Fibroblast of pulmonary artery (primary cell): ENCODE measurements at regions not wholly inside any gene's neighbourhood (a gene's known extent, or its start where the extent isn't known, plus 50 kb on each side); places are given as distances from the start of the nearest gene placed in this dataset.
A peak's percentile ranks its signal among the peaks of the same experiment; 100 is the strongest.

Experiments used
- DNase-seq: peaks from one replicate; pipeline ENCODE4 v3.0.0-alpha.2; 2010; ENCODE audit warnings: low read depth
- H3K4me3 ChIP-seq: replicated peaks from 2 replicates; pipeline ENCODE4 v1.5.1; 2011; ENCODE audit warnings: low read depth, mild to moderate bottlenecking, control low read depth, low read length, moderate library complexity
- TF ChIP-seq, protein P1 (sequence below): IDR thresholded peaks from 2 replicates; pipeline ENCODE4 v1.5.1; 2011; ENCODE audit warnings: mild to moderate bottlenecking, control low read depth, low read length, inconsistent platforms; ENCODE audit errors: missing control alignments

DNA sequence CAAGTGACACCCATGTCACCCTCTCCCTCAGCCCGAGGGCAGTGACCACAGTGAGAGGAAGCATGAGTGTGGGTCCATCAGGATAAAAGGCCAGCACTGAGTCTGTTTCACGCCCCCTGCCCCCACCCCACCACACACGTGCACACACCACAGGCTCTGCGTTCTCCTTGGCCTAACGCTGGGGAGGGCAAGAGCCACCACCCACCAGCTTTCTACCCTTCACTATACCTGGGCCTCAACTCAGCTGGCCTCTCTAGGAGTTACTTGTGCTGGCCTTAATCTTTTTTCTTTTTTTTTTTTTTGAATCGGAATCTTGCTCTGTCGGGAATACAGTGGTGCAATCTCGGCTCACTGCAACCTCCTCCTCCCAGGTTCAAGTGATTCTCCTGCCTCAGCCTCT is 140.5 kb downstream of the ZFP36L2 start:
- no peak overlapping the region for H3K4me3 ChIP-seq
- no peak for DNase-seq
- TF ChIP-seq, protein P1, sequence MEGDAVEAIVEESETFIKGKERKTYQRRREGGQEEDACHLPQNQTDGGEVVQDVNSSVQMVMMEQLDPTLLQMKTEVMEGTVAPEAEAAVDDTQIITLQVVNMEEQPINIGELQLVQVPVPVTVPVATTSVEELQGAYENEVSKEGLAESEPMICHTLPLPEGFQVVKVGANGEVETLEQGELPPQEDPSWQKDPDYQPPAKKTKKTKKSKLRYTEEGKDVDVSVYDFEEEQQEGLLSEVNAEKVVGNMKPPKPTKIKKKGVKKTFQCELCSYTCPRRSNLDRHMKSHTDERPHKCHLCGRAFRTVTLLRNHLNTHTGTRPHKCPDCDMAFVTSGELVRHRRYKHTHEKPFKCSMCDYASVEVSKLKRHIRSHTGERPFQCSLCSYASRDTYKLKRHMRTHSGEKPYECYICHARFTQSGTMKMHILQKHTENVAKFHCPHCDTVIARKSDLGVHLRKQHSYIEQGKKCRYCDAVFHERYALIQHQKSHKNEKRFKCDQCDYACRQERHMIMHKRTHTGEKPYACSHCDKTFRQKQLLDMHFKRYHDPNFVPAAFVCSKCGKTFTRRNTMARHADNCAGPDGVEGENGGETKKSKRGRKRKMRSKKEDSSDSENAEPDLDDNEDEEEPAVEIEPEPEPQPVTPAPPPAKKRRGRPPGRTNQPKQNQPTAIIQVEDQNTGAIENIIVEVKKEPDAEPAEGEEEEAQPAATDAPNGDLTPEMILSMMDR: no peak

DNA sequence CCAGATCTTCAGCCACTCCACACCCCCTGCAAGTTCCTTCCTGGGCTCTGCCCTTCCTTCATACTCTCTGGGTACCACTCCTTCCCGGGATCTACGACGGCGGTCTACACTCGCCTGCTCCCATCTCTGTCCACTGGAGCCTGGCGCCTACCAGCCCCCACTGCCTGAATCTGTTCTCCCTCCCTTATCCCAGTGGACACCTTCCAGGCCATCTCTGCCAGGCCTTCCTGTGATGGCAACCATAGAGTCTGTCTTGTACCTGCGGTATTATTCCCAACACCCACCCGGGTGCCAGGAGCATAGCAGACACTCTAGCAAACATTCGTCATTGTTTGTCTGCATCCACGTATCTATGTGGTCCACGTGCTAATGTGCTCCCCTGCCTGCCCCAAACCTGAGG is 140.9 kb downstream of the ZFP36L2 start:
- TF ChIP-seq, protein P1: no peak
- H3K4me3 ChIP-seq: no peak overlapping the region
- DNase-seq: no peak

DNA sequence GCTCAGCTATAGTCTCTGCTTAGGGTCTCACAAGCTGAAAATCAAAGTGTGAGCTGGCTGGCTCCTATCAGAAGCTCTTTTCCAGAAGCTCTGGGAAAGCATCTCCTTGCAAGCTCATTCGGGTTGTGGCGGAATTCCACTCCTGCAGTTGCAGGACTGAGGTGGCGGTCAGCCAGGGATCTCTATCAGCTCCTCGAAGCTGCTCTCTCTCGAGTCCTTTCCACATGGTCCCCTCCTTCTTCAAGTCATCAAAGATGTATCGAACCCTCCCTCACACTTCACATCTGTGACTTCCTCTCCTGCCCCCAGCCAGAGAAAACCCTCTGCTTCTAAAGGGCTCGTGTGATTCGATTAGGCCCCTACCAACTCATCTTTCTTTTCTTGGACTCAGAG is 141.7 kb downstream of the ZFP36L2 start:
- TF ChIP-seq, protein P1: no peak
- H3K4me3 ChIP-seq: no peak overlapping the region
- peak; percentile 75 for DNase-seq

DNA sequence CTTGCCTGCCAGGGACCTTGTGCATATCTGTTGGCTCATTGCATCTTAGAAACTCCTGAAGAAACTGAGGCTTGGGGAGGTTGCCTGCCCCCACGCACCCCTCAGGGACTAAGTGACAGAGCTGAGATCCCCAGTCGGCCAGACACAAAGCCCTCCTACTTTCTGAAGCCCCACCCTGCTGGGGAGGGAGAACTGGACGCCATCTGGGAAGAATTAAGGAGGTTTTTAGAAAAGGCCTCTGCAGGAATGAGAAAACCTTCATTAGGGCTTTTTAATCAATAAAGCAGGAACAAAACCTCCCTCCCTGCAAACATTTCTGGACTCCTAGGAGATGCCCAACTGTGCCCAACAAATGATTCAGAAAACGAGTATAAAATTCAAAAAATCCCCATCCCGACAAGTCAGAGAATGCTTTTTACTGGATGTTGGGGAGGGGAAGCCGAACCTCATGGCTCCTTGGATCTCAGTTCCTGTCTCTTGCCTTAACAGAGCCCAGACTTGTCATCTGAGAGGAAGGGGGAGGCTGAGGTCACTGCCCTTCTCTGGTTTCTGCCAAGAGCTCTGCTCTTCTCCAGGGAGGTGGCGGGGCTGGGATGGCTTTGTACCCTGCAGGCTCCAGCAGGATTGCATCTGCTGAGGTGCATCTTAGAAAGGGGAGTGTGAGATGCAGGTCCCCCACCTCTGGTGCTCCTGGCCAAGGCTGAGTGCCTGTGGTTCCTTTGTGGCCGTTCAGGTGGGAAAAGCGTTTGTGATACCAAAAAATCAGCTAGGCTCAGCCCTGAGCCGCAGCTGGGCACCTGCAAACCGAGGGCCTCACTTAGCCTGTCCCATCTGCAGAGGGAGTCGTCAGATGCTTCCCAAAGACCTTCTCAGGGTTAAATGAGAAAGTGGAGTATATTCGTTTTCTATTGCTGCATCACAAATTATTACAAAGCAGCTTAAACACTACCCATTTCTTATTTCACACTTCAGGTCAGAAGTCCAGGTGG is 142.4 kb downstream of the ZFP36L2 start:
- H3K4me3 ChIP-seq: no peak overlapping the region
- DNase-seq: peak; percentile 81
- TF ChIP-seq, protein P1: no peak

DNA sequence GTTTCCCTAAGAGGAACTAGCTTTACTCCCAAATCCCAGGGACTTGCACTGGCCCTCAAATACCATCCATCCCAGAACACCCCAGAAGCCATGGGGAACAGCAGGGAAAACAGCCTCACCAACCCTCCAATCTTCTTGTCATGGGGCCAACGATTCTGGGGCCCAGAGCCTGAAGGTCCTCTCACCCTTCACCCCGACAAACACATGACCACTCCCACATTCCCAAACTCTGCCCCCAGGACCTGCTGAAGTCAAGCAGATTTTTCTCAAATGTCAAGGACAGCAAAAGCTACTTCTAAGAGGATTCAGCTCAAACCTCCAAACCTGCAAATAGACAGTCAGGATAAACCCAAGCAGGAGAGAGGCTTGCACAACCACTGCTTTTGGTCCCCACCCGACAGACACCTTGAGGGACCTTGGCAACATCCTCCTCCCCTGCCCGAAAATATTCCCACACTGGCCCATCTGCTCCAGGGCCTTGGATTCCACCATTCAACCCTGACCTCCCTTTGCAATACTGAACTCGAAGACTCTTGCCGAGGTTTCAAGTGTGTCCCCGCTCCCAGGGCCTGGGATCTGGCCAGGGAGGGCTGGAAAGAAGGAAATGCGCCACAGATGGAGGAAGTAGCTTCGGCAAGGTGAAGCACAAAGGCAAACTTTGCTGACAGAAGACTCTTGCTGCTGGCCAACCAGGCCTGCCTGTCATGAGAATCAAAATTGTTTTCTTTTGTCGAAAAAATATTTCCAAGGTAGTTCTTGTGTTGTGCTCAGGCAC is 143.3 kb downstream of the ZFP36L2 start:
- TF ChIP-seq, protein P1: no peak
- H3K4me3 ChIP-seq: no peak overlapping the region
- no peak for DNase-seq

DNA sequence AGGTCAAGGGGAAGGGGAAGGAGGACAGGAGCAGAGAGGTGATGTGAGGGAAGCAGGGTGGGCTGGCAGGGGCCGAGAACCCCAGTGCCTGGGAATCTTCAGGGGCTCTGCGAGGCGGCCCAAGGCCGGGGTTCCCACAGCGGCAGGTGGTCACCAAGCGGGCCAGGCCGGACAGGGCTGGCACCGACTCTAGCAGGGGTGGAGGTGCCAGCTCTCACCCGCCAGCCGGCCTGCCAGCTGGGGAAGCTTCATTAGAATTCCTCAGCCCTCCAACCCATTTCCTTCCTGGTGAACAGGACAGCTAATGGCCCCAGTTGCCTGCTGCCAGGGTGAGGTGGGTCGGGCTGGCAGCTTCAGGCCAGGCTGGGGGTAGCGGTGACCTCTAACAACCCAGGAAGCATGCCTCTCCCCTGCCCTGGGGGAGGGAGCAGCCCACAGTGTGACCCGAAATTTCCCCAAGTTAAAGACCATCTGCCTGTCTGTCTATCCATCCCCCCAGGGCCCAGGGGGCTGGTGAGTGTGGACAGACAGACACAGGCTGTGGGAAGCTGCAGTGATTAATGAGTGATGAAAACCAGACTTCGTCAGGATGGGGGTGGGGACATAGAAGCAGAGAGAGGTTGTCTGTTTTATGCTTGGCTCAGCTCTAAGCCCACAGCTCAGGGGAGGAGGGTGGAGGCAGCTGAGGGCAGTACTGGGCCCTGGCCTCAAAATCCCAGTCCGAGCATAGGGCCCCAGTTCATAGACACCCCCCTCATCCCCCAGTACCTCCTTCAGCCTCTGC is 144.1 kb downstream of the ZFP36L2 start:
- no peak overlapping the region for H3K4me3 ChIP-seq
- TF ChIP-seq, protein P1: no peak
- DNase-seq: peak; percentile 87
